Activated CD8-positive, alpha-beta memory T cell treated with anti-CD3 and anti-CD28 coated beads for 24 hours (primary cell): ENCODE measurements at regions not wholly inside any gene's neighbourhood (a gene's known extent, or its start where the extent isn't known, plus 50 kb on each side); places are given as distances from the start of the nearest gene placed in this dataset.
"Not testable (repeated sequence)": the region's sequence is repeated elsewhere in the genome, so short reads cannot be mapped to it uniquely, and the experiment has no call there.

ENCODE experiments used
- DNase-seq: peaks from one replicate; pipeline ENCODE4 v3.0.0-alpha.2; 2020

DNA sequence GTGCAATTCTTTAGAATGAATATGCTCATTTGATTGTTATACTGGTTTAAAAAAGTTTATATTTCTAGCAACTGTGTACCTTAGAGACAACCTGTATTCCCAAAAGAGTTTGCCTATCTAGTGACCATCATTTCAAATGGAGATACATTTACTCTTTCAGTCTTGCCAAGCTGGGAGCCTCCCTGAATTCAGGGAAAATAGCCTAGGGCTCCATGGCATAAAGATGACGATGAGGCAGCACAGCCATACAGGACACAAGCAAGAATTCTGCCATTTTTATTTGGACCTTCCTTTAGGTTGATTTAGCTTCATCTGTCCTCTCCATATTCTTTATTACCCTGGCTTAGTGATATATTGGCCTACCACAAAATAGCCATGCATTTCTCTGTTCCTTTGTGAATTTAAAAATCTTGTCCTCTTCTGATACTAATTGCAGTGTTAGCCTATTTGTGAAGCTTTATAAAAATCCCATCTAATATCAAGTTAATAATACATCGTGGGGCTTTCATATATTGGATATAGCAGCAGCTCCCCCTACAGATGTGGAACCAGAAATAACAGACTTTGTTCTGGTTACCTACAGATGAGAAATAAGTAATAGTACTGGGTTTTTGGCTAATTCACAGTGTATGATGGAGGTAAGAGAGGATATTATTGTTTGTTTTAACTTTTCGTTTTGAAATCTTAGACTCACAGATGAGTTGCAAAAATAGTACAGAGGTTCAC is 1661.9 kb upstream of the PIK3C3 start:
- no peak for DNase-seq

DNA sequence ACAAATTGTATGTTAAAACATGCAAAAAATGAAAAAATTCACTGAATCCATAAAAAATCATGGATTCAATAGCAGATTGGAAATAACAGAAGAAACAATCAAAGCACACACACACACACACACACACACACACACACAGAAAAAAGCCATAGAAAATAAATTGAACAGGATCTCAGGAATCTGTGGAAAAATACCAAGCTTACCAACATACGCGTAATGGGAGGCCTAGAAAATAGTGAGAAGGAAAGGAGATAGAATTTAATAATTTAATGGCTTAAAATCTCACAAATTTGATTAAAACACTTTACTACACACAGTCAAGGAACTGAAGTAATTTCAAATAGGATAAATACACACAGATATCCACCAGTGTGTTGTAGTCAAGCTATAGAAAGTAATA is 1671.5 kb upstream of the PIK3C3 start:
- no peak for DNase-seq

DNA sequence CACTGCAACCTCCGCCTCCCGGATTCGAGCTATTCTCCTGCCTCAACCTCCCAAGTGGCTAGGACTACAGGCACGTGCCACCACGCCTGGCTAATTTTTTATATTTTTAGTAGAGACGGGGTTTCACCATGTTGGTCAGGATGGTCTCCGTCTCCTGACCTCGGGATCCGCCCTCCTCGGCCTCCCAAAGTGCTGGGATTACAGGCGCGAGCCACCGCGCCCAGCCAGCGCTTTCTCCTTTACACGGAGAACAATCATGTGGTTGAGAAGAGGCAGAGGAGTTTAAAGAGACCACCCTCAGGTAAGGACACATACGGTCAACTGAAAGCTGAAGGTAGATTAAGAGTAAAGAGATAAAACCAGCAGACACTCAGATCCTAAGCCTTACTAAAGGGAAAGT is 1673.7 kb upstream of the PIK3C3 start:
- DNase-seq = not testable (repeated sequence)

DNA sequence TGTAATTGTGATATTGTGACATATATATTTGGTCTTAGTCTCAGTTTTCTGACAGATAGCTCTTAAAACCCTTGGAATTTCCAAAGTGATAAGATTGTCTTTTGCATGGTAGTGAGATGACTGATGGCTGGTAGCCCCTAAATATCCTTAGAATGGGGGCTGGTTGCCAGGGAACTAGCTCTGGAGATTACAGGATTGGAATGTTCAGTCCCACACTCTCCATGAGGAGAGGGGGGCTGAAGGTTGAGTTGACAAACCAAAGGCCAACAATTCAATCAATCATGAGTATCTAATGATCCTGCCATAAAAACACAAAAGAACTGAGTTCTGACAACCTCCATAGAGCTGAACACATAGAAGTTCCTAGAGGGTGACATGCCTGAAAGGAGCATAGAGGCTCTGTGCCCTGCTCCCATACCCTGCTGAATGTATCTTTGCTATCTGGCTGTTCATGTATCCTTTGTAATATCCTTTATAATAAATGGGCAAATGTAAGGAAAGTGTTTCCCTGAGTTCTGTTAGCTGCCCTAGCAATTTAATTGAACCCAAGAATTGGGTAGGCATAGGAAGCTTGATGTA is 1680.3 kb upstream of the PIK3C3 start:
- no peak for DNase-seq

DNA sequence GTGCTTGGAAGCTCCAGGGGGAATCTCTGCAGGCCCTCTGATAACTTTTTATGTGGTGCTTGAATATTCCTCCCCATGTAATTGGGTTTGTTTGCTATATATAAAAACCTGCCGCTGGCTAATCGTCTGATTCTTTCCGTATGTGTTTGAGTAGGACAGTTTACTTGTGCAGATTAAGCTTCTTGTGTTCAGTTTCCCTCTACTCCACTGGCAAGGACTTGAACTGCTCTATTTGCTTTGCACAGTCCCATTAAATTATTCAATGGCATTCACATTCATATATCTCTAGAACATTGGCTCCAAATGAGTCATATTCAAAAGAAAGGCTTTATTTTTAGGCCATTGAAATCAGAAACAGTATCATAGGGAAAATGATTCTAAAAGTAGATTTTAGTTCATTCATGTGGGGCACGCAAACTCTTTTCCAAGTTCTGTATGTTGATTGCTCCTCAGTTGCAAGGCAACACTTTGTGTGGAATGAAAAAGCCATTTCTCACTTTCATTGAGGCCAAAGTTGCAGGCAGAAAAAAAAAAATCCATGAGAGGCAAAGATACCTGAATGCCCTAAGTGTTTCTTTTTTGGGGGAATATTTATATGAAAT is 1682.3 kb upstream of the PIK3C3 start:
- DNase-seq = no peak

- DNase-seq = no peak
These were observed 1695.8 kb upstream of the PIK3C3 start for GRCh38 chr18:40259115-40259835.

DNA sequence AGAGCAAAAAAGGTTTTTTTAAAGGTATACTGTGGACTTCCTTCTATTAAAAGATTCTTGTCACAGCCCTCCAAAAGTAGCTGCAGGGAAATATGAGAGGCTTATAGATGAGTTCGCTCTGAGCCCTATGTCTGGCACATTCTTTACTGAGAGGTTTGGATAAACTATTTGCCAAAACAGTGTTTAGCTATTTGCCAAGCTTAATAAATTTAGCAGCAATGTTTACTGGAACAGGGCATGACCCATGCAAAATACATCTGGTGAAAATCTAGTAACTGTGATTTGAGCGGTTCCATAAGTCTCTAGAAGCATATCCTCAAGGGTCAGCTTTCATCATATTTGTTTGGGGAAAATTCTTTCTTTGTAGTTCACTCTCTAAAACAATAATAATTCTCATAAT is 1696.7 kb upstream of the PIK3C3 start:
- DNase-seq = no peak

DNA sequence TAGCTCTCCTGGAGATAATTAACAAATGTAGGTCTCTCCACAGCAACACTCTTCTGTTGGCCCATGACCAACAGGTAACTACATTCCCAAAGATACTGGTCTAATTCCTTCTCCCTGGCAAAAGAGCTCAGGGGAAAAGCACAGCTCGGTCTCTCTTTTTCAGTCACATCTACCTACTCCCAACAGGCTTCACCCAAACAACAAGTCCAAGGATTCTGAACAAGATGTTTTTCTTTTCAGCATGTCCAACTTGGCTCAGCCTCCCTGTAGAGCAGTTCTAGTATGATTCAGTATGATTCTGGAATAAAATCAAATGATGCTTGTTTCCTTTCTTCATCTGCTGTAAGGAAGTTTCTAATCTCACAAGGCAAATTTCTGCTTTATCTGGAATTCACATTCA is 1704.8 kb upstream of the PIK3C3 start:
- no peak for DNase-seq

DNA sequence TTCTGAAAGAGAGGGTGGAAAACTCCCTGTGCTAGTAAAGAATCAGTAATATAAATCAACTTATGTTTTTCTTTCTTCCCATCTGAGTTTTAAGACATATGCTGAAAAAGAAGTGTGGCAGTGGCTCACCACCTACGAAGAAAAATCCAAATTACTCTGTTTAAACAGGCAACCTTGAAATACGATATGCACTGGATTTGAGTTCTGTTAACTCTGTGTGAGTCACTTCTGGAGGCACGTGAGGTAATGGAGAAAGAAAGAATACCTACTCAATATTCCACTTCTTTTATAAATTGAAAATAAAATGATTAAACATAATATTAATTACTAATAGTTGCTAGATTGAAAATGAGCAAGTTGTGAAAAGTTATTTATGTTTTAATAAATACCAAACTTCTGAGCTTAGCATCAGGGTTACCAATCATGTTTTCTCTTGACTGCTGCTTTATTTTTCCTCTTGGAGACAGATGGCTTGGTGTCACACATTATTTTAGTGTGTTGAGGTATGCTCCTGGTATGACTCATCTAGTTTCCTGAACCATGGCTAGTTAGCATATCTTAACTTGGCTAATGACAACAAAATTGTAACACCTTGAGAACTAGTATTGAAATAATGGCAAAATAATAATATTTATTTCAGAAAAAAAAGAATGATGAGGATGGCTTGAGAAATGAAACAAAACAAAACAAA is 1705.5 kb upstream of the PIK3C3 start:
- no peak for DNase-seq

DNA sequence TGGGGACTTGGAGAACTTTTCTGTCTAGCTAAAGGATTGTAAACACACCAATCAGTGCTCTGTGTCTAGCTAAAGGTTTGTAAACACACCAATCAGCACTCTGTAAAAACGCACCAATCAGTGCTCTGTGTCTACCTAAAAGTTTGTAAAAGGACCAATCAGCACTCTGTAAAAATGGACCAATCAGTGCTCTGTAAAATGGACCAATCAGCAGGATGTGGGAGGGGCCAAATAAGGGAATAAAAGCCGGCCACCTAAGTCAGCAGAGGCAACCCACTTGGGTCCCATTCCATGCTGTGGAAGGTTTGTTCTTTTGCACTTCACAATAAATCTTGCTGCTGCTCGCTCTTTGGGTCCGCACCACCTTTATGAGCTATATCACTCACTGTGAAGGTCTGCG is 1709.4 kb upstream of the PIK3C3 start:
- not testable (repeated sequence) for DNase-seq

- no peak for DNase-seq
These were observed 1711.4 kb upstream of the PIK3C3 start for GRCh38 chr18:40243607-40244006.

- DNase-seq = no peak
These were observed 1719.2 kb upstream of the PIK3C3 start for GRCh38 chr18:40235836-40236235.

DNA sequence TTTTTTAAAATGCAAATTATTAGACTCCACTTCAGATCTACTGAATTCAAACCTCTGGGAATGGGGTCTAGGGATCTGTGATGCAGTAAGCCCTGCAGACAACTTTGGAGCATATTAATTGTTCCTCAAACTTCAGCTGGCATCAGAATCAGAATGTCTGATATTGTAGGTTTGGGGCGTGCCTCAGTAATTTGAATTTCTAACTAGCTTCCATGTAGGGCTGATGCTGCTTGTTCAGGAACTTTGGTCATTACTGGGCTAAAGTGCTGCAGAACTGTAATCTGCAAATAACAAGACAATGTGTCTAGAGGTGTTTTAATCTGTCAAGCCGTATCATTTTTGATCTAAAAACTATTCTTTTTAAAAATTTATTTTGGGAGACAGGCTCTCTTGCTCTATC is 1719.7 kb upstream of the PIK3C3 start:
- no peak for DNase-seq

DNA sequence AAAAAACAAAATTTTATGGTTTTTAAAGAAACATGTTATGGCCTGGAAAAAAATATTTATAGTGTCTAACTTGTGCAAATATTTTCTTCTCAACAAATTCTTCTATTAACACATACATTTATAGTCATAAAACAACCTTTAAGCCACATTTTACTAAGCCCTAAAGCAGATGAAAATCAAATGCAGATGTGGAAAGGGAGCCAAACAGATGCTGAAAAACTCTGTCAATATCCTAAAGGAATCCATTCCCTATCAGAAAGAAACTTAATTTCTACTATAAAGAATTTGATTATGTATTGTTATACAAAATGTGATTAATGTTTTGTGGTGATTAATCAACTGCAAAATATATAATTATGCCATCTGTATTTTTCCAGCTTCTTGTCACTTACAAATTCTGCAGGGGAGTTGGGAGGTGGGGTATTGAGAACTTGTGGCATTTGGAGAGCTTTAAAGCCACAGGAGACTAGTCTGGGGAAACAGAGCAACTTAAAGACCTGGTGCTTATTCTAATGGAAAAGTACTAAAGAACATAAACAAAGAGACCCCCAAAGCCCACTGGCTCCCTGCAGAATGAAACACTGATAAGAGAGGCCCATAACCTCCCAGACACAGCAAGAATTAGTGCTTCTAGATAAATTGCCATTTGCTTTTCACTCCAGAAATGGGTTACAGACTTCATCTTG is 1721.0 kb upstream of the PIK3C3 start:
- no peak for DNase-seq

DNA sequence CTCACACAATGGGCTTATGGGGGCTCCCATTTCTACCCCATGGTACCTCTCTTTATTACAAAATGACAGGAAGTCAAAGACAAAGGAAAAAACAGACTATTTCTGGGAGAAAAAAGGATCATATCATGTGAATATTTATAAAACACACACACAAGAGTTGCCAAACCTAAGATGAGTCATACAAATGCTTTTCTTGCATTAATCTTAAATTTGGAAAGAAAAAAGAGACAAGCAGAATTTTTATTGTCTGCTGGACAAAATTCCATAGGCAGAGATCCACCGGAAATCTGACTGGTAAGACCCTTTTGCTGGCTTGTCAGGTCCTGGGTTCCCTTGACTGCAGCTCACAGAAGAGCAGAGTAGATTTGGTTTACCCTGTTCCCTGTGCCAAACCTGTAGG is 1732.3 kb upstream of the PIK3C3 start:
- DNase-seq = no peak

DNA sequence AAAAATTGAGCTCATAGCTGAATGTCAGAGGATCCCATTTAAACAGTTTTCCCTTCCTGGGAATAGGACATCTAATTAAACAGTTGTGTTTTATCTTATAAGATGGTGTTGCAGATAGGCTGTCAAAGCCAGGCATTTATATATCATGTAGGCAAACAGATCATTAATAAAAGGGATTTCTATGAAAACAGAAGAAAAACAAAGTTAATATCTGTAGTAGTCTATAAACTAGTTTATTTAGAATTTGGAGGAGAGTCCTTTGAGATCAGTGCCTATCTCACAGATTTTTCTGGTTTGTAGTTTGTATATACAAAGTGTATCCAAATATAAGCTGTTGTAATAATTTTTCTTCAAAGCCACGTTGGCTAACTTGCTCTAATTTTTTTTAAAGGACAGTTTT is 1738.2 kb upstream of the PIK3C3 start:
- DNase-seq = no peak

DNA sequence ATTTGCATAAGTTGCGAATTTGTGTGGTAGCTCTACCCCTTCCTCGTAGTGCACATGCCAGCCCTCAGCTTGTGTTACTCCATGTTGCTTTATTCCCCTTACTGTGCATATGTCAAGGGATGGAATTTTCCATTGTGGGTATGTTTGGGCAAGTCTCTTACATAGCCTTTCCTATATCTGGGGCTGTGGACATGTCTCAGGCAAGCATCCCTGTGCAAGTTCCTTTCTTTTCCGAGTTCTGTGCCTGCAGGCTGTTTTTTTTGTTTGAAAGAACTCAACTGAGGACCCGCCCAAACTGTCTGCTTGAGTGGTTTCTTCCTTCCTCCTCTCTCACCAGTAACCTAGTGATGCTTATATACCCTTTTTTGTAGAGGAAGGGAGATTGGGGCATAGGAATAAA is 1739.1 kb upstream of the PIK3C3 start:
- DNase-seq = no peak

- no peak for DNase-seq
These were observed 1744.3 kb upstream of the PIK3C3 start for GRCh38 chr18:40210696-40211095.

DNA sequence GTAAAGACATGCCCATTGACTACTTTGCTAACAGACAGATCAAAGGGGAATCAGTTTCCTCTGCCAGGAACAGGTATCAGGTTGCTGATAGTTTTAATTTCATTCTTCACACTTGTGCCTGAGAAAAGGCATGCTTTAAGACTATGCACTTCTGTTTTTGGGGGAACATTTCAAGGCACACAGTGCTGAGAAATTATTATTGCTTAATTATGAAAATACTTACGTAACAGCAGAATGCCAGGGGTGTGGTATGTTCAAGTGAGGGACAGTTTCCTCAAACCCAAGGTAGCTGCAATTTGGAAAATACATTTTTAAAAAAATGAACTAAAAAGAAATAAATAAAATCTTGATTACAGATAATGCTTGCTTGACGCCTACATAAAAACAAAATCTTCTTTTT is 1746.1 kb upstream of the PIK3C3 start:
- DNase-seq = no peak

- DNase-seq = no peak
These were observed 1757.3 kb upstream of the PIK3C3 start for GRCh38 chr18:40197711-40198110.

GRCh38 chr18:40186677-40187076 is 1768.4 kb upstream of the PIK3C3 start:
- no peak for DNase-seq

GRCh38 chr18:40179729-40180461 is 1775.1 kb upstream of the PIK3C3 start:
- DNase-seq = no peak
